ENCODE measurements at regions not wholly inside any gene's neighbourhood (a gene's known extent, or its start where the extent isn't known, plus 50 kb on each side); places are given as distances from the start of the nearest gene placed in this dataset.
"Not testable (repeated sequence)": the region's sequence is repeated elsewhere in the genome, so short reads cannot be mapped to it uniquely, and the experiment has no call there.

DNA sequence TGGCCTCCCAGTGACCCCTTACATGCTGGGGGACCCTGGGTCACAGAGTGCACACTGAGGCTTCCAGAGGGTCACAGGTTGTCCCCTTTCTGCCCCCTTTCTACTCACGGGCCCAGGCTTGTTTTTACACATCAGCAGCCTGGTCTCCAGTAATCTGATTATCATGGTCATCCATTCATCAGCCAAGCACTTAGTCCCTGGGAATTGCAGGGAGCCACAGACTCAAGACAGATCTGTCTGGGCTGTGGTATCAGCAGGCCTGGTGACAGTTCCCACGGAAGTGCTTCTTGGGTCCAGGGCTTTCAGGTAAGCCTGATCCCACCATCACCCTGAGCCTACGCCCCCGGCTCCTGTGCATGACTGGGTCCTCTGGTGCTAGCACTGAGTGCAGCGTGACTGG is 86.6 kb upstream of the OSBPL11 start:
- TF ChIP-seq, protein P1, sequence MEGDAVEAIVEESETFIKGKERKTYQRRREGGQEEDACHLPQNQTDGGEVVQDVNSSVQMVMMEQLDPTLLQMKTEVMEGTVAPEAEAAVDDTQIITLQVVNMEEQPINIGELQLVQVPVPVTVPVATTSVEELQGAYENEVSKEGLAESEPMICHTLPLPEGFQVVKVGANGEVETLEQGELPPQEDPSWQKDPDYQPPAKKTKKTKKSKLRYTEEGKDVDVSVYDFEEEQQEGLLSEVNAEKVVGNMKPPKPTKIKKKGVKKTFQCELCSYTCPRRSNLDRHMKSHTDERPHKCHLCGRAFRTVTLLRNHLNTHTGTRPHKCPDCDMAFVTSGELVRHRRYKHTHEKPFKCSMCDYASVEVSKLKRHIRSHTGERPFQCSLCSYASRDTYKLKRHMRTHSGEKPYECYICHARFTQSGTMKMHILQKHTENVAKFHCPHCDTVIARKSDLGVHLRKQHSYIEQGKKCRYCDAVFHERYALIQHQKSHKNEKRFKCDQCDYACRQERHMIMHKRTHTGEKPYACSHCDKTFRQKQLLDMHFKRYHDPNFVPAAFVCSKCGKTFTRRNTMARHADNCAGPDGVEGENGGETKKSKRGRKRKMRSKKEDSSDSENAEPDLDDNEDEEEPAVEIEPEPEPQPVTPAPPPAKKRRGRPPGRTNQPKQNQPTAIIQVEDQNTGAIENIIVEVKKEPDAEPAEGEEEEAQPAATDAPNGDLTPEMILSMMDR (IDR thresholded peaks at IDR 0.05) = not testable (repeated sequence)
- TF ChIP-seq POLR2A, EP300 (IDR thresholded peaks at IDR 0.05): not testable (repeated sequence)
